ENCODE measurements at regions not wholly inside any gene's neighbourhood (a gene's known extent, or its start where the extent isn't known, plus 50 kb on each side); places are given as distances from the start of the nearest gene placed in this dataset.

- Mint-ChIP-seq H3K27me3 (ENCODE audit: low read depth) (no peaks in the 10 kb centered on the region), H3K9me3 (no peaks in the 10 kb centered on the region), H3K4me1 (peaks cover 13% of the 10 kb centered on the region), H3K4me3 (no peak overlapping the region), H3K27ac (ENCODE audit: unreplicated experiment) (no peak overlapping the region), H3K36me3 (ENCODE audit: low read depth) (no peaks in the 10 kb centered on the region)
- TF ChIP-seq CTCF (conservative IDR thresholded peaks at IDR 0.05), result no peak
- DNase-seq (ENCODE audit: low read depth, low spot score), result no peak
Observed at GRCh38 chr3:33947272-33948195, 149.1 kb downstream of the PDCD6IP start.

- H3K36me3 Mint-ChIP-seq (ENCODE audit: low read depth), result no peaks in the 10 kb centered on the region
- no peak for DNase-seq (ENCODE audit: low read depth, low spot score)
- peaks cover 4% of the 10 kb centered on the region for H3K4me1 Mint-ChIP-seq
- H3K27me3 Mint-ChIP-seq (ENCODE audit: low read depth), result no peaks in the 10 kb centered on the region
- no peak overlapping the region for H3K27ac Mint-ChIP-seq (ENCODE audit: unreplicated experiment)
- H3K4me3 Mint-ChIP-seq, result no peak overlapping the region
- no peaks in the 10 kb centered on the region for H3K9me3 Mint-ChIP-seq
- no peak for TF ChIP-seq CTCF (conservative IDR thresholded peaks at IDR 0.05)
Observed at GRCh38 chr3:33949074-33949473, 150.6 kb downstream of the PDCD6IP start.

- no peak overlapping the region for H3K4me3 Mint-ChIP-seq
- no peaks in the 10 kb centered on the region for H3K9me3 Mint-ChIP-seq
- no peaks in the 10 kb centered on the region for H3K36me3 Mint-ChIP-seq (ENCODE audit: low read depth)
- DNase-seq (ENCODE audit: low read depth, low spot score), result no peak
- no peaks in the 10 kb centered on the region for H3K4me1 Mint-ChIP-seq
- H3K27ac Mint-ChIP-seq (ENCODE audit: unreplicated experiment), result no peak overlapping the region
- no peaks in the 10 kb centered on the region for H3K27me3 Mint-ChIP-seq (ENCODE audit: low read depth)
- TF ChIP-seq CTCF (conservative IDR thresholded peaks at IDR 0.05), result peak; percentile 39
Observed at GRCh38 chr3:33954956-33955355, 156.5 kb downstream of the PDCD6IP start.

- DNase-seq (ENCODE audit: low read depth, low spot score), result no peak
- H3K4me1 Mint-ChIP-seq, result no peaks in the 10 kb centered on the region
- TF ChIP-seq CTCF (conservative IDR thresholded peaks at IDR 0.05), result no peak
- no peaks in the 10 kb centered on the region for H3K36me3 Mint-ChIP-seq (ENCODE audit: low read depth)
- H3K27me3 Mint-ChIP-seq (ENCODE audit: low read depth), result no peaks in the 10 kb centered on the region
- no peak overlapping the region for H3K4me3 Mint-ChIP-seq
- no peaks in the 10 kb centered on the region for H3K9me3 Mint-ChIP-seq
- peak overlapping the region; percentile 24 for H3K27ac Mint-ChIP-seq (ENCODE audit: unreplicated experiment)
Observed at GRCh38 chr3:33956206-33956605, 157.8 kb downstream of the PDCD6IP start.

GRCh38 chr3:33956776-33957175 is 158.3 kb downstream of the PDCD6IP start:
- Mint-ChIP-seq H3K27ac (ENCODE audit: unreplicated experiment) (no peak overlapping the region), H3K4me3 (no peak overlapping the region), H3K4me1 (no peaks in the 10 kb centered on the region), H3K27me3 (ENCODE audit: low read depth) (no peaks in the 10 kb centered on the region), H3K36me3 (ENCODE audit: low read depth) (no peaks in the 10 kb centered on the region), H3K9me3 (no peaks in the 10 kb centered on the region)
- no peak for DNase-seq (ENCODE audit: low read depth, low spot score)
- TF ChIP-seq CTCF (conservative IDR thresholded peaks at IDR 0.05), result no peak
